Loucy (cell line): ENCODE measurements at regions not wholly inside any gene's neighbourhood (a gene's known extent, or its start where the extent isn't known, plus 50 kb on each side); places are given as distances from the start of the nearest gene placed in this dataset.

ENCODE experiments used
- CTCF ChIP-seq: fragments of 200-600 bp; sonication (generic); conservative IDR thresholded peaks from 2 replicates; pipeline ENCODE4 v1.5.1; 2014; ENCODE audit warnings: mild to moderate bottlenecking, antibody characterized with exemption, low read length
- EZH2phosphoT487 ChIP-seq: fragments of 200-600 bp; IDR thresholded peaks from 2 replicates; pipeline ENCODE4 v1.6.1; 2018; ENCODE audit warnings: antibody characterized with exemption, mild to moderate bottlenecking, moderate library complexity, borderline replicate concordance

- TF ChIP-seq CTCF (no peak), EZH2phosphoT487 (no peak)
Observed at GRCh38 chr1:38699330-38700076, 160.1 kb downstream of the RRAGC start.
